ENCODE measurements at regions not wholly inside any gene's neighbourhood (a gene's known extent, or its start where the extent isn't known, plus 50 kb on each side); places are given as distances from the start of the nearest gene placed in this dataset.

GRCh38 chr3:165457096-165457495 is 260.9 kb upstream of the SLITRK3 start:
- no peak overlapping the region for H3K27ac ChIP-seq
- TF ChIP-seq CTCF (IDR thresholded peaks at IDR 0.05) = no peak
- TF ChIP-seq EP300 (IDR thresholded peaks at IDR 0.05) = no peak
- TF ChIP-seq POLR2A (IDR thresholded peaks at IDR 0.05) = no peak
- DNase-seq (ENCODE audit: low spot score in 2 of 2) = no peak
- no peak overlapping the region for H3K4me3 ChIP-seq
- H3K27me3 ChIP-seq = no peaks in the 10 kb centered on the region
- H3K4me1 ChIP-seq = no peaks in the 10 kb centered on the region
- whole genome bisulfite sequencing, 2 donors = 87 to 88% methylated on average over 6 of the region's 6 CpGs
- H3K36me3 ChIP-seq = no peaks in the 10 kb centered on the region
- peaks cover 0 to 8% (median 0%) of the 10 kb centered on the region in 4 donors for H3K9me3 ChIP-seq

GRCh38 chr3:165455793-165456192 is 259.6 kb upstream of the SLITRK3 start:
- Histone ChIP-seq H3K36me3 (no peaks in the 10 kb centered on the region), H3K27ac (no peak overlapping the region), H3K27me3 (no peaks in the 10 kb centered on the region), H3K4me3 (no peak overlapping the region), H3K4me1 (no peaks in the 10 kb centered on the region), H3K9me3 (peaks cover 0 to 8% (median 0%) of the 10 kb centered on the region in 4 donors)
- 90 to 93% methylated on average over 3 of the region's 3 CpGs for WGBS, 2 donors
- DNase-seq (ENCODE audit: low spot score in 2 of 2) = no peak
- TF ChIP-seq POLR2A (IDR thresholded peaks at IDR 0.05) = no peak
- TF ChIP-seq CTCF (IDR thresholded peaks at IDR 0.05) = no peak
- no peak for TF ChIP-seq EP300 (IDR thresholded peaks at IDR 0.05)

GRCh38 chr3:165455360-165455759 is 259.2 kb upstream of the SLITRK3 start:
- Histone ChIP-seq H3K27me3 (no peaks in the 10 kb centered on the region), H3K27ac (no peak overlapping the region), H3K4me1 (no peaks in the 10 kb centered on the region), H3K9me3 (peaks cover 0 to 8% (median 0%) of the 10 kb centered on the region in 4 donors), H3K4me3 (no peak overlapping the region), H3K36me3 (no peaks in the 10 kb centered on the region)
- WGBS, 2 donors = 84 to 86% methylated on average over 2 of the region's 2 CpGs
- DNase-seq (ENCODE audit: low spot score in 2 of 2) = no peak
- TF ChIP-seq POLR2A (IDR thresholded peaks at IDR 0.05) (no peak), CTCF (IDR thresholded peaks at IDR 0.05) (no peak)

- Histone ChIP-seq H3K4me3 (no peak overlapping the region), H3K27ac (no peak overlapping the region), H3K4me1 (no peaks in the 10 kb centered on the region), H3K9me3 (peaks cover 0 to 8% (median 0%) of the 10 kb centered on the region in 4 donors), H3K36me3 (no peaks in the 10 kb centered on the region), H3K27me3 (no peaks in the 10 kb centered on the region)
- TF ChIP-seq EP300 (IDR thresholded peaks at IDR 0.05) (no peak), POLR2A (IDR thresholded peaks at IDR 0.05) (no peak), CTCF (IDR thresholded peaks at IDR 0.05) (no peak)
- WGBS, 2 donors = 62 to 78% methylated on average over 4 of the region's 4 CpGs
- DNase-seq (ENCODE audit: low spot score in 2 of 2) = no peak
Measured at GRCh38 chr3:165451371-165452070, 255.3 kb upstream of the SLITRK3 start.

GRCh38 chr3:165446555-165446954 is 250.4 kb upstream of the SLITRK3 start:
- WGBS, 2 donors = 68 to 84% methylated on average over 3 of the region's 3 CpGs
- no peak for TF ChIP-seq CTCF (IDR thresholded peaks at IDR 0.05)
- TF ChIP-seq EP300 (IDR thresholded peaks at IDR 0.05) = no peak
- TF ChIP-seq POLR2A (IDR thresholded peaks at IDR 0.05) = no peak
- DNase-seq (ENCODE audit: low spot score in 2 of 2) = no peak
- Histone ChIP-seq H3K36me3 (no peaks in the 10 kb centered on the region), H3K4me3 (no peak overlapping the region), H3K27ac (no peak overlapping the region), H3K4me1 (no peaks in the 10 kb centered on the region), H3K27me3 (no peaks in the 10 kb centered on the region), H3K9me3 (no peaks in the 10 kb centered on the region)

All from tibial nerve (tissue), 4 donors.